CD4-positive, alpha-beta T cell treated with Interferon alpha-2 for 1 hour (primary cell): ENCODE measurements at regions not wholly inside any gene's neighbourhood (a gene's known extent, or its start where the extent isn't known, plus 50 kb on each side); places are given as distances from the start of the nearest gene placed in this dataset.
"Not testable (repeated sequence)": the region's sequence is repeated elsewhere in the genome, so short reads cannot be mapped to it uniquely, and the experiment has no call there.

Source experiments
- DNase-seq, 2 donors: peaks; one replicate each; pipeline ENCODE4 v3.0.0-alpha.2; 2020 to 2022

GRCh38 chr13:83085186-83085900 is 796.9 kb downstream of the SLITRK1 start:
- DNase-seq: no peak

DNA sequence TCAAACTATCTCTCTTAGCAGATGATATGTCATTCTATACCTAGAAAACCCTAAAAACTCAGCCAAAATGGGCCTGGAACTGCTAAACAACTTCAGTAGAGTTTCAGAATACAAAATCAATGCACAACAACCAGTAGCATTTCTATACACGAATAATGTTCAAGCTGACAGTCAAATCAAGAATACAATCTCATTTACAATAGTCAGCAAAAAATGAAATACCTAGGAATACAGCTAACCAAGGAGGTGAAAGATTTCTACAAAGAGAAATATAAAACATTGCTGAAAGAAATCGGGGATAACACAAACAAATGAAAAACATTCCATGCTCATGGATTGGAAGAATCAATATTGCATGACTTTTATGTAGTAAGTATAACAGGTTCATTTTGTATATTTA is 804.8 kb downstream of the SLITRK1 start:
- no peak for DNase-seq

- DNase-seq: not testable (repeated sequence)
These were observed 808.3 kb downstream of the SLITRK1 start for GRCh38 chr13:83073930-83074329.

GRCh38 chr13:83065108-83065507 is 817.2 kb downstream of the SLITRK1 start:
- DNase-seq: no peak

DNA sequence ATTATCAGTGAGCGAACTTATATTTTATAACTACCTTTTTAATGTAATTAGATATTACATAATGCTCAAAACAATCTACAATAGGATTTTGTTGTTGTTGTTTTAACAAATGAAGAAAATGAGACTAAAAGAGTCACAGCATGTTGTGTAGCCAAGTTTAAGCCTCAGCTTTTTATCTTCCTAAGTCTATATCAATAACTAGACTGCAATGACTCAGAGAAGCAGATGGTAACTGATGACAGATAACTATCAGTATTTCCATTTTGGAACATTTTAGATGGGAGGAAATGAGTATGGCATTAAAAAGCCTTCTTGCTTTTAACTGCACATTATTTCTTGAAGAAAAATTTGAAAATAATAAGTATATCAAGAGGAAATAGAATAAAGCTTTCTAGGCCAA is 825.2 kb downstream of the SLITRK1 start:
- DNase-seq: no peak

DNA sequence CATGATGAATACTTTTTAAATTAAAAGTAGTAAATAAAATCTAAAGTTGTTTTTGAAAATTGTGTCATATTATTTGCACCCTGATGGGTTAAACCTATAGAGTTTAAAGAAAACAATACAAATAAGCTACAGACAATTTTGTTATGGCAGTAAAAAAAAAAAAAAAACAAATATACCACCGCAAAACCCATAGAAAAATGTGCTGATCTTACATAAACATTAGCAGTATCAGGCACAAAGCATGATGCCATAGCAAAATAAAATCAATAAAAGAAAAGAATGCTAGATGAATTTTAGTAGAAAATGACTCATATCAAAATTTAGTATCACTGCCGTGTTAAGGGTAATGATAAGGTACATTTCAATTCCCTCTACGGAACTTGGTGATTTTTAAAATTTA is 826.0 kb downstream of the SLITRK1 start:
- DNase-seq: no peak

DNA sequence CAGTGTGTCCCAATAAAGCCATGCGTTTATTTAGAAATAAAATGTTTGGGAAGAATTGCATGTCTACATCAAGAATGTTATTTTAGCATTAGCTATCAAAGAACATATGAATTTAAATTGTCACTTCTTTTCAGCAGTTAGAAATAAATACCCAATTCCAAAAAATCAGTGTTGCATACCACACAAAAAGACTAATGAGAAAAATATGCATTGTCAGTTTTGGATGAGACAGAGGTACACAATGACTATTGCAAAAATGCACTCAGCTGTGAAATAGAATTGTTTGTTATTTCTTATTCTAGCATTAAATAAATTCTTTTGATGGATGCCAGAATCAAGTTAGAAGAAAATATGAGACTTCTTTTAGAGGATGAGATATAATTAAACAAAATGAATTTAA is 833.9 kb downstream of the SLITRK1 start:
- no peak for DNase-seq

DNA sequence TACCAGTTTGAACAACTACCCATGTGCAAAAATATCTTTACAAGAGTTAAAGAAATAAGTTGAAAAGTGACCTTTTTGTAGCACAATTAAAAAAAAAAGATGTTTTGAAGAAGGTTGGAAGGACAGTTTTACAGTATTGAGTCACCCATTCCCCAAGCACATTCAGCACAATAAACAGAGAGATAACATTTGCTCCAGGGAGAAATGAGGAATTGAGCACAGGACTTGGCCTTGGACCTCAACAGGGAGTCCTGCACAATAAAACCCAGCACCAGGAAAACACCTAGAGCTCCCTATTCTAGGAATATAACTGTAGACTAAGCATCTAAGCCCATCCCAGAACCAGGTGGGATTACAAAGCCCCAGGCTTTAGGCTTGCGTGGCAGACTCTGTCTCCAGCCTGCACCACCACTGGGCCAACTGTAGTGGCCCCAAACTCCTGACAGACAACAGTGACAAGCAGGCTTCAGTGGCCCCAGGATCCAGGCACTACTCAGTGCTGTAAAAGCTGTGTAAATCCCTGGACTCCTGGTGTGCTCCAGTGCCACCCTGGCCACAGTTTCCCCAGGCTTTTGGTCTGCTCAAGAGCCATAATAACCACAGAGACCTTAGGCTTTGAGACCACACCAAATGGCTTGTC is 857.2 kb downstream of the SLITRK1 start:
- DNase-seq: no peak

- no peak for DNase-seq
These were observed 858.0 kb downstream of the SLITRK1 start for GRCh38 chr13:83024232-83024631.

- no peak for DNase-seq
These were observed 862.3 kb downstream of the SLITRK1 start for GRCh38 chr13:83019986-83020385.

GRCh38 chr13:83009987-83010386 is 872.3 kb downstream of the SLITRK1 start:
- DNase-seq: no peak

- DNase-seq: no peak
These were observed 873.9 kb downstream of the SLITRK1 start for GRCh38 chr13:83008212-83008929.

DNA sequence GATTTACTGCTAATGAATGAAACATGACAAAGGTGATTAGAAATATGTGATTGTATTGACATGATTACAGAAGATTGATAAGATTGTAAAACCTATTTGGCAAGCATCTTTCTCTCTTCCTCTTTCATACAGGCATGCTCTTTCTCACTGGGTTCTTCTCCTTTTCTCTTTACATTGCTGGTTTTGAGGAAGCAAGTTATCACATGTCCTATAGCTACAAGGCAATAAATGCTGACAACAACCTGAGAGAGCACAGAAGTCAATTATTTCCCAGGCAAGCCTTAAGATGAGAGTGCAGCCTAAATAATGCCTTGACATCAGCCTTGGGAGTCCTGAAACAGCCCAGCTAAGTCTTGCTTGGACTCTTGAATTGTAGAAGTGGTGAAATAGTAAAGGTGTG is 875.0 kb downstream of the SLITRK1 start:
- no peak for DNase-seq

- DNase-seq: no peak
These were observed 879.1 kb downstream of the SLITRK1 start for GRCh38 chr13:83003185-83003584.

DNA sequence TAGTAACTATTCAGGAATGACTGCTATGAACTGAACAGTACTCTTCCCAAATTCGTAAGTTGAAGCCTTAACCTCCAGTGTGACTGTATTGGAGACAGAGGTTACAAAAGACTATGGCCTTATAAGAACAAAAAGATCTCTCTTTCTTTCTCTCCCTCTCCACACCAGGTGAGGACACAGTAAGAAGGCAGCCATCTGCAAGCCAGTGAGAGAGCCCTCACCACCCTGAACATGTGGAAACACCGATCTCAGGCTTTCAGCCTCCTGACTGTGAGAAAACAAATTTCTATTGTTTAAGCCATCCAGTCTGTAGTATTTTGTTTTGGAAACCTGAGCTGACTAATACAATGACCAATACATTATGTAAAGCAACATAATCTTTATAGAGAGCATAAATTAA is 888.9 kb downstream of the SLITRK1 start:
- DNase-seq: no peak

DNA sequence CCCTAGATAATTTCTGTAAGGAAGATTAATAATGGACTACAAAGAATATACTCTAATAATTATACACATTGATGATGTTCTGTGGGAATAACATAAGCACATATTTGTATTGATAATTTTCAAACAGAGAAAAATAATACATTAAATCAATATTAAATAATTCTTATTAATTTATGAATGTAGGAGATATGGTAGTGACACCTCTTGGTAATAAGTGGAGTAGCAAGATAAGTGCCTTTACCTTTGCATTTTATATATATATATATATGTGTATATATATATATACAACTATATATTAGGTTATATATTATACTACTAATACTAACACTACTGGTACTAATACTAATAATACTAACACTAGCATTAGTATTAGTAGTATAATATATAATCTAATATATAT is 905.8 kb downstream of the SLITRK1 start:
- no peak for DNase-seq

- no peak for DNase-seq
These were observed 918.8 kb downstream of the SLITRK1 start for GRCh38 chr13:82963226-82964099.

DNA sequence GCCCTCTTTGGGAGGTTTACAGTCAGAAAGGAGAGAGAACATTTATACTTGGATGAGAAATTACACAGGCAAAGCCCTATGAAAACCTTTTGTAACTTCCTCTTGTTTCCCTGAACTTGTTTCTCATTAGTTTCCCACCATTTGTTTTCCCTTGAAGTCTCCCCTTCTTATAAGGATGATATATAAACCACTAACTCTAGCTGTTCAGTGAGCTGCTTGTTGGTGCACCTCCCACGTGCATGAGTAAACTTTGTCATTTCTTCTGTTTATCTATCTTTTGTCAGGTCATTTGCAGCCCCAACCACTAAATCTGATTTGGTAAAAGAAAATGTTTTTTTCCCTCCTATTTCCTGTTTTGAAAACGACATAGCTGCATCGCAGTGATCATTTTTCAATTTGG is 919.9 kb downstream of the SLITRK1 start:
- DNase-seq: no peak

- DNase-seq: no peak
These were observed 920.5 kb downstream of the SLITRK1 start for GRCh38 chr13:82961757-82962156.

GRCh38 chr13:82952336-82952735 is 929.9 kb downstream of the SLITRK1 start:
- DNase-seq: not testable (repeated sequence)

- no peak for DNase-seq
These were observed 934.6 kb downstream of the SLITRK1 start for GRCh38 chr13:82947683-82948082.

DNA sequence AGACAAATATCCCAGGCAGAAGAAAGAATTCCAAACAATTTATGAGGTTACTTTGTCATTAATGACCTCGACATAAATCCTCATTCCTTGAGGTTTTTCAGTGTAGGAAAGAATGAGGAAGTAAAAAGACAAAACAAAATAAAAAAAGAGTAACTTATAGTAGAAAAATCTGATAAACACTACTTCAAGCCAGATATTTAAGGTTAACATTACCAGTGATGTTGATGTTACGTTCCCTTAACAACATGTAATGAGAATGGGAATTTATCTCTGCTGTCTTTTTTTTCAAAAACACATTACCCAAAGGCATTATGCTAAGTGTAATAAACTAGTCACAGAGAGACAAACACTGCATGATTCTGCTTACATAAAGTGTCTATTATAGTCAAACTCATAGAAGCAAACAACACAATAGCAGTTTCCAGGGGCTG is 935.1 kb downstream of the SLITRK1 start:
- DNase-seq: no peak

DNA sequence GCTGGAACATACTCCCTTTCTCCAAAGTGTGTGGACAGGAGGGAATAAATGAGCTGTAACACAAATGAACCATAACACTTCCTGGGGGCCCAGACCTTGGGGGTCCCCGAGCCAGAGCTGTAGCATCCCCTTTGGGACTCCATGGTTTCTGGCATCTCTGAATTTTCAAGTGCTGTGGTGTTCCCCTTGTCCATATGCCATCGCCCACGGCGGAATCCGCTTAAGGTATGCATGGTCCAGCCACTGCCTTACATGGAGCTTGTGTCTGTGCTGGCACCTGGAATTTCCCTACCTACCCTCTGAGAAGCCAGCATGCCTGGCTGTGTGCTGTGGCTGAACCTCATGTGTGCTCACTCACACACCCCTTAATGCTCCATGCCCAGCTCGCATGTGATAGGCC is 943.6 kb downstream of the SLITRK1 start:
- no peak for DNase-seq
